HG03520 (cell line): ENCODE measurements at regions not wholly inside any gene's neighbourhood (a gene's known extent, or its start where the extent isn't known, plus 50 kb on each side); places are given as distances from the start of the nearest gene placed in this dataset.
"Not testable (repeated sequence)": the region's sequence is repeated elsewhere in the genome, so short reads cannot be mapped to it uniquely, and the experiment has no call there.

Source experiments
- ATAC-seq: cut with Tn5 transposase; IDR thresholded peaks from one replicate; pipeline ENCODE4 v1.9.1; 2021; ENCODE audit warnings: mild to moderate bottlenecking, moderate library complexity; ENCODE audit not compliant: unreplicated experiment

DNA sequence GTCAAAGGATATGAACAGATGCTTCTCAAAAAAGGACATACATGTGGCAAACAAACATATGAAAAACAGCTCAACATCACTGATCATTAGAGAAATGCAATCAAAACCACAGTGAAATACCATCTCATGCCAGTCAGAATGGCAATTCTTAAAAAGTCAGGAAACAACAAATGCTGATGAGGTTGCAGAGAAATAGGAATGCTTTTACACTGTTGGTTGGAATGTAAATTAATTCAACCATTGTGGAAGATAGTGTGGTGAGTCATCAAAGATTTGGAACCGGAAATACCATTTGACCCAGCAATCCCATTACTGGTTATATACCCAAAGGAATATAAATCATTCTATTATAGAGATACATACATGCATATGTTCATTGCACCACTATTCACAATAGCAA lies 98.7 kb upstream of the PPP1R9A start:
- not testable (repeated sequence) for ATAC-seq

DNA sequence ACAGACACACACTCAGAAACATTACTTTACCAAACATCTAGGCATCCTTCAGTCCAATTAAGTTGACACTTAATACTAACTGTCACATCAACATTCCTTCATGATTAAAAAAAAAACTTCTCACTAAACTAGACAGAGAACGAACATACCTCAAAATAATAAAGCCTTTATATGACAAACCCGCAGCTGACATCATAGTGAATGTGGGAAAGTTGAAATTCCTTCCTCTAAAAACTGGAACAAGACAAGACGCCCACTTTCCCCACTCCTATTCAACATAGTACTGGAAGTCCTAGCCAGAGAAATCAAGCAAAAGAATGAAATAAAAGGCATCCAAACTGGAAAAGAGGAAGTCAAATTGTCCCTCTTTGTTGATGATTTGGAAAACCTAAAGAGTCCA lies 96.9 kb upstream of the PPP1R9A start:
- ATAC-seq: no peak

GRCh38 chr7:94813917-94814316 lies 93.5 kb upstream of the PPP1R9A start:
- ATAC-seq: no peak

DNA sequence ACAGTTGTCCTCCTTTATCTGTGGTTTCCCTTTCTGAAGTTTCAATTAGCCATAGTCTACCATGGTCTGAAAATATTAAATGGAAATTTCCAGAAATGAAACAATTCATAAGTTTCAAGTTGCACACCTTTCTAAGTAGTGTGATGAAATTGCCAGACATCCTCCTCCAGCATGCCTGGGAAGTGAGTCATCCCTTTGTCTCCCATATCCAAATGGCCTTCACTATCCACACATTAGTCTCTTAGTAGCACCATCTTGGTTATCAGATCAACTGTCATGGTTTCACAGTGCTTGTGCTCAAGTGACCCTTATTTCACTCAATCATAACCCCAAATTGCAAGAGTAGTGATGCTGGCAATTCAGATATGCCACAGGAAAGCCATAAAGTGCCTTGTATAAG lies 83.4 kb upstream of the PPP1R9A start:
- no peak for ATAC-seq

- no peak for ATAC-seq
Measured at GRCh38 chr7:94829987-94830386, 77.4 kb upstream of the PPP1R9A start.

DNA sequence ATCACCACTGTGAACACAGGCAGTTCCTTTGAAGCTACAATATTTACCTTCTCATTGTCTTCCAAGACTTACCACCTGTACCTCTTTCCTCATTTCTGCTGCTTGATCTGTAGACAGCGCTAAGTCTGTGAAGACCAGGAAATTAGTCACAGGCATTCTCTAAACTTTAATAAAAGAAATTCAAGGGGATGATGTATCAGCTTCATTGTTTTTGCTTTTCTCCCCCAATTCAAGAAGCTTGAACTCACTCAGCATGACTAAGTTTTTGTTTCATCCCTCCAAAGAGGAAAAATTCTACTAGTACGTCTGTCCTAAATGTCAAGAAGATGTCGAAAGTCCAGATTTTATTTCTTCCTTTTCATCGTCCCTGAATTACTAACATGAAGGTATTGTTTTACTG lies 75.3 kb upstream of the PPP1R9A start:
- ATAC-seq: no peak

- no peak for ATAC-seq
Measured at GRCh38 chr7:94834359-94834758, 73.0 kb upstream of the PPP1R9A start.

DNA sequence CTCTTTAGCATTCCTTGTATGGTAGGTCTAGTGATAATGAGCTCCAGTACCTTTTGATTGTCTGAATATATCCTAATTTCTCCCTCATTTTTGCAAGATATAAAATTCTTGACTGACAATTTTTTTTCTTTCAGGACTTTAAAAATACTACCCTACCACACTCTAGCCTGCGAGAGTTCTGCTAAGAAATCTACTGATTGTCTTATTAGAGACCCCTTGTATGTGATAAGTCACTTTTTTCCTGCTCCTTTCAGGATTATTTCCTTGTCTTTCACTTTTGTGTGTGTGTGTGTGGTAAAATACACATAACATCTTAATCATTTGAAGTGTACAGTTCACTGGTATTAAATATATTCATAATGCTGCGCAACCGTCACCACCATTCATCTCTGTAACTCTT lies 68.7 kb upstream of the PPP1R9A start:
- no peak for ATAC-seq

- ATAC-seq: no peak
Measured at GRCh38 chr7:94843553-94843952, 63.8 kb upstream of the PPP1R9A start.

- ATAC-seq: no peak
Measured at GRCh38 chr7:94848531-94848930, 58.9 kb upstream of the PPP1R9A start.

GRCh38 chr7:94848992-94849576 lies 58.3 kb upstream of the PPP1R9A start:
- no peak for ATAC-seq

GRCh38 chr7:94849636-94850208 lies 57.7 kb upstream of the PPP1R9A start:
- ATAC-seq: no peak

- no peak for ATAC-seq
Measured at GRCh38 chr7:94855589-94855988, 51.8 kb upstream of the PPP1R9A start.

DNA sequence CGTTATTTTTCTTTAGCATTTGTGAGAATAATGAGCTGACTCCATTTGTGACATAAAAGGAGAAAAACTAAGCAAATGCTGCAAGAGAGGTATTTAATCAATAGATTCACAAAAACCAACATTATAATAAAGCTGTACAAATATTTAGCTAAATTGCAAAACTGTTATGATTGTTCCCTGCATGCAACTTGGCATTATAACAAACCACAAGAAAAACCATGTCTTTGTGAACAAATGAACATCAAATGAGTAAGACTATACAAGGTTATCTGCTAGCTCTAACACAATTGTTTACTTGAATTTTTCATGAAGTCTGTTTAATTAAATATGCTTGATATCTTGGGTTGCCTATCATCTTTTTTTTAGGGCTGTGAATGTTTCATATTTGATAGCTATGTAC lies 50.8 kb upstream of the PPP1R9A start:
- ATAC-seq: no peak
